RWPE2 (cell line): ENCODE measurements at regions not wholly inside any gene's neighbourhood (a gene's known extent, or its start where the extent isn't known, plus 50 kb on each side); places are given as distances from the start of the nearest gene placed in this dataset.

Experiments
- ATAC-seq: fragments of 200-7000 bp; cut with Tn5 transposase; 3 replicates; pipeline ENCODE4 v1.9.1; 2021; ENCODE audit warnings: low read depth
- DNase-seq: peaks from one replicate; pipeline ENCODE4 v3.0.0-alpha.2; 2020; ENCODE audit warnings: low spot score
- H3K27ac ChIP-seq: fragments of 450-650 bp; 2 replicates; pipeline ENCODE4 v1.5.1; 2017; ENCODE audit warnings: mild to moderate bottlenecking; ENCODE audit not compliant: poor library complexity, severe bottlenecking
- H3K27me3 ChIP-seq: fragments of 250-450 bp; sonication (Bioruptor Pico); 2 replicates; pipeline ENCODE4 v1.5.1; 2021; ENCODE audit warnings: mild to moderate bottlenecking, moderate library complexity; ENCODE audit not compliant: insufficient read depth, poor library complexity, severe bottlenecking
- H3K36me3 ChIP-seq: fragments of 250-450 bp; sonication (Bioruptor Pico); 2 replicates; pipeline ENCODE4 v1.5.1; 2020; ENCODE audit warnings: low read depth, mild to moderate bottlenecking, moderate library complexity
- H3K4me1 ChIP-seq: fragments of 250-450 bp; sonication (Bioruptor Pico); 2 replicates; pipeline ENCODE4 v1.5.1; 2021; ENCODE audit warnings: mild to moderate bottlenecking, moderate library complexity; ENCODE audit not compliant: insufficient read depth, poor library complexity, severe bottlenecking
- H3K4me3 ChIP-seq: fragments of 250-450 bp; sonication (Bioruptor Pico); 2 replicates; pipeline ENCODE4 v1.5.1; 2021; ENCODE audit warnings: mild to moderate bottlenecking, moderate library complexity; ENCODE audit not compliant: severe bottlenecking
- H3K9me3 ChIP-seq: fragments of 250-450 bp; sonication (Bioruptor Pico); 2 replicates; pipeline ENCODE4 v1.5.1; 2021; ENCODE audit warnings: mild to moderate bottlenecking, moderate library complexity; ENCODE audit not compliant: severe bottlenecking
- TF ChIP-seq, protein P1 (sequence below): fragments of 450-650 bp; IDR thresholded peaks from one replicate; pipeline ENCODE4 v1.5.1; 2017; ENCODE audit warnings: mild to moderate bottlenecking, moderate library complexity; ENCODE audit not compliant: poor library complexity, severe bottlenecking

DNA sequence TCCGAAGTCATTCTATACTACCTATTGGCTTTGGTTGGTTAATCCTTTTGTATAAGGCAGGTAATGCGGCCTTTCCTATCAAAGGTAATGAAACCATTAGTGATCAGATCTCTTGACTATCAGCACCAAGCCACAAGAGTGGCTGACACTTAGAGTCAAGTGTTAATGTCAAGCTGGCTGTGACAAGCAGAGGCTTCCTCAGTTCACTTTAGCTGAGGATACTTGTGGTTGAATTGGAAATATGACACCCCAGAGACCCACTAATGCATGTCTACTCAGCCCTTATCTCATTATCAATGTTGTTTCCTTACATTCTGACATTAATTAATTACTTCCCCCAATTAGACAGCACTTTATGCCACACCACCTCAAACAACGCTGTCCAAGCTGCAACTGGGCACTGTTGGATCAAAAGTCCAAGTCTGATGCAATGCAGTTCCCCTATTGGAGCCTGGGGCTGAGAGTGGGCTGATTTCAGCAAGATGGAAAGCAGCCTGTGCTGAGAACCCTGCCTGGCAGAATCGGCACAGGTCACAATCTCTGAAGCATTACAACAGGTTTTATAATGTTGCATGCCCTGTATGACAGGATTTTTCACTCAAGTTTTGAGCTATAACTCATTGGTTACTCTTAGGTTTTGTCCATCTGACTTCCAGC lies 273.5 kb downstream of the COL12A1 start:
- no peaks in the 10 kb centered on the region for H3K27me3 ChIP-seq
- no peaks in the 10 kb centered on the region for H3K36me3 ChIP-seq
- TF ChIP-seq, protein P1, sequence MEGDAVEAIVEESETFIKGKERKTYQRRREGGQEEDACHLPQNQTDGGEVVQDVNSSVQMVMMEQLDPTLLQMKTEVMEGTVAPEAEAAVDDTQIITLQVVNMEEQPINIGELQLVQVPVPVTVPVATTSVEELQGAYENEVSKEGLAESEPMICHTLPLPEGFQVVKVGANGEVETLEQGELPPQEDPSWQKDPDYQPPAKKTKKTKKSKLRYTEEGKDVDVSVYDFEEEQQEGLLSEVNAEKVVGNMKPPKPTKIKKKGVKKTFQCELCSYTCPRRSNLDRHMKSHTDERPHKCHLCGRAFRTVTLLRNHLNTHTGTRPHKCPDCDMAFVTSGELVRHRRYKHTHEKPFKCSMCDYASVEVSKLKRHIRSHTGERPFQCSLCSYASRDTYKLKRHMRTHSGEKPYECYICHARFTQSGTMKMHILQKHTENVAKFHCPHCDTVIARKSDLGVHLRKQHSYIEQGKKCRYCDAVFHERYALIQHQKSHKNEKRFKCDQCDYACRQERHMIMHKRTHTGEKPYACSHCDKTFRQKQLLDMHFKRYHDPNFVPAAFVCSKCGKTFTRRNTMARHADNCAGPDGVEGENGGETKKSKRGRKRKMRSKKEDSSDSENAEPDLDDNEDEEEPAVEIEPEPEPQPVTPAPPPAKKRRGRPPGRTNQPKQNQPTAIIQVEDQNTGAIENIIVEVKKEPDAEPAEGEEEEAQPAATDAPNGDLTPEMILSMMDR = no peak
- peaks cover 11% of the 10 kb centered on the region for H3K4me1 ChIP-seq
- H3K4me3 ChIP-seq = no peak overlapping the region
- H3K27ac ChIP-seq = peak overlapping the region; percentile 40
- ATAC-seq (no peak), DNase-seq (no peak)
- no peaks in the 10 kb centered on the region for H3K9me3 ChIP-seq

DNA sequence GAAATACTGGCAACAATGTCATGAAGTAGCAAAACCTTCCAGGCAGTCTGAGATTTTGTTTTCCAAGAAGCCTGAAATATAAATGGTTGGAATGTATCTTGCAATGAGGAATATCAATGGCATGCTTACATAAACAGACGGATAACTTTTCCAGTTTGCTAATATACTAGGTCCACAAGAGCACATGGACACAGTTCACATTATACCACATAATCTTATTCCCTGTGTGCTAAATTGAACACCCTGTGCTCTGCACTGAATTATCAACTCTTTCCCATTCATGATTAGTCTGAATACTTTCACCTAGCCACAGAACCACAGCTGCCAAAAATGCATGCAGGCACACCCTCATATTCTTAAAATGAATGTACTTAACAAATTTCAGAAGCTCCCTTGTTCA lies 274.3 kb downstream of the COL12A1 start:
- Histone ChIP-seq H3K27me3 (no peaks in the 10 kb centered on the region), H3K36me3 (no peaks in the 10 kb centered on the region), H3K4me1 (peaks cover 11% of the 10 kb centered on the region), H3K27ac (peak overlapping the region; percentile 40), H3K4me3 (no peak overlapping the region), H3K9me3 (no peaks in the 10 kb centered on the region)
- TF ChIP-seq, protein P1 = no peak
- DNase-seq = no peak
- peak; percentile 80 for ATAC-seq

DNA sequence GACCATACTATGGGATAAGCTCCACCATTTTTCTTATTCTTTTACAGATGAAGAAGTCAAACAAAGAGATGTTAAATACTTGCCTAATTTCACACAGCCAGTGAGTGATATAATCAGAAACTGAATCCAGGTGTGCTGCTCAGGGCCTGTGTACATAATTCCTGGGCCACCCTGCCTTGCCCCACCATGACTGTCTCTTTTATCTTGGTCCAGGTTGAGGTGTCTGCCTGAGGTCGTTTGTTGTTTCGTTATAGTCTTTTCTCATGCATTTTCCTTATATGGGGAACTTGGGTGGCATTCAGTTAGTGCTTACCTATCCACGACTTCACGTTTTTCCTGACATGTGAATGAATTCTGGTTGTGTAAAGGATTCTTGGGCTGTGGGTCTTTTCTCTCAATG lies 277.6 kb downstream of the COL12A1 start:
- ATAC-seq (no peak), DNase-seq (no peak)
- Histone ChIP-seq H3K36me3 (no peaks in the 10 kb centered on the region), H3K9me3 (no peaks in the 10 kb centered on the region), H3K27me3 (no peaks in the 10 kb centered on the region), H3K27ac (no peak overlapping the region), H3K4me3 (no peak overlapping the region), H3K4me1 (peaks cover 11% of the 10 kb centered on the region)
- TF ChIP-seq, protein P1 = no peak

DNA sequence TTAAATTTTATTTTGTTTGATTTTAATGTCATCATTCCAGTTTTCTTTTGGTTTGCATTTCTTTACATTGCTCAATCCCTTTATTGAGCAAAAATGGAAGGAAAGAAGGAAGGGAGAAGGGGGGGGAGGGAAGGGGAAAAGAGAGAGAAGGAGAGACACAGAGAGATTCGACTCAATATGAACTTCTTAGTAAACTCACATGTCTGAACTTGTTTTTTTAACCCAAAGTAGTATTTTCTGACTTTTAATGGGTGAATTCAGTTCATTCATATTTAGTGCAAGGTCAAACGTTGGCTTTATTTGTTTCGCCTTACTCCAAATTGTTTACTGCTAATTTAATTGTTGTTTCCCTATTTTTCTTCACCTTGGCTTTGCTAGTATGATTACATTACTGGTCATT lies 278.6 kb downstream of the COL12A1 start:
- no peaks in the 10 kb centered on the region for H3K27me3 ChIP-seq

DNA sequence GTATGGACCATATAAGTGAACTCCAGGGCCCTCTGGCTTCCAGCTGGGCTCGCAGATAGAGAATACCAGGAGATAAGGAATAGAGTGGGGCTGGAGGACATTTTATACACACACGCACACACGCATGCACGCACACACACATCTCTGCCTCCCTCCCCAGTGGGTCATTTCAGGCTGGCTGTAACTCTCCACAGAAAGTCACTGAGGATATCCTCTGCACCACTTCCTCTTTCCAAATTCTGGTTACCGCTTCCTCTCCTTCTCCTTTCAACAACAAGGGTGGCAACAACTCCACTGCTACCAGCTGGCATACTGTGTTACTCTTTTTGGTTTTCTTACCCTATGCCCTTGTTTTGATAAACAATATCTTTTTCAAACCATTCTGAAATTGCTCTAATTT lies 280.2 kb downstream of the COL12A1 start:
- no peak for DNase-seq
- H3K36me3 ChIP-seq = no peaks in the 10 kb centered on the region
- no peak overlapping the region for H3K27ac ChIP-seq
- no peak for ATAC-seq
- no peak overlapping the region for H3K4me3 ChIP-seq
- H3K9me3 ChIP-seq = no peaks in the 10 kb centered on the region
- TF ChIP-seq, protein P1 = no peak
- H3K27me3 ChIP-seq = no peaks in the 10 kb centered on the region
- no peaks in the 10 kb centered on the region for H3K4me1 ChIP-seq

More for the DNA sequence above, 278.6 kb downstream of the COL12A1 start:
- no peak for DNase-seq
- Histone ChIP-seq H3K27ac (no peak overlapping the region), H3K4me3 (no peak overlapping the region), H3K36me3 (no peaks in the 10 kb centered on the region), H3K9me3 (no peaks in the 10 kb centered on the region), H3K4me1 (peaks cover 11% of the 10 kb centered on the region)
- TF ChIP-seq, protein P1 = no peak
- no peak for ATAC-seq
